HCT116 (cell line): ENCODE measurements at regions not wholly inside any gene's neighbourhood (a gene's known extent, or its start where the extent isn't known, plus 50 kb on each side); places are given as distances from the start of the nearest gene placed in this dataset.

ENCODE experiments used
- EGR1 ChIP-seq: IDR thresholded peaks from 2 replicates; pipeline ENCODE4 v1.6.1; 2012; ENCODE audit warnings: low read depth
- TF ChIP-seq, protein P1 (sequence below), 3 experiments: fragments of 200-600 bp in 1 of 3; sonication (generic) in 1 of 3; IDR thresholded peaks in 2 of 3; conservative IDR thresholded peaks in 1 of 3; 2 replicates each; pipeline ENCODE4 v1.5.1; 2012 to 2017; ENCODE audit warnings: low read depth in 2 of 3, low read length in 2 of 3, antibody characterized with exemption in 1 of 3, borderline replicate concordance in 1 of 3, control low read depth in 1 of 3, mild to moderate bottlenecking in 1 of 3, mixed read lengths in 1 of 3, mixed run types in 1 of 3, moderate library complexity in 1 of 3; ENCODE audit not compliant: insufficient read depth in 1 of 3

DNA sequence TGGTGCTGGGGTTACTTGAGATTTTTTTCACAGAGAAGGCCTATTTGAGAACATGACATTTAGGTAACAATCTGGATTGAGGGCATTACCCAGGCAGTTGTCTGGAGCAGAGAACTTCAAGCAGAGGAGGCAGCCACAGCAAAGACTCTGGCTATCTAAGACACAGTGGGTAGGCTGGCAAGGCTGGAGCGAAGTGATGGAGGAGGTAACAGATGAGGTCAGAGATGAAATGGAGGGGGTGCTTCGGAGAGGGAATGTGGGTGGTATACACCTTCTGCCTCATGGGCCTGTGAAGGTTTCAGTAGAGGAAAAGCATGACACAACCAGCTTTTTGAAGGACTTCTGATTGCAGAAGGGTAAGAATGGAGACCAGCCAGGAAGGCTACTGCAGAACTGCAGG, 65.9 kb downstream of the TMEM174 start:
- no peak for TF ChIP-seq EGR1
- TF ChIP-seq, protein P1, sequence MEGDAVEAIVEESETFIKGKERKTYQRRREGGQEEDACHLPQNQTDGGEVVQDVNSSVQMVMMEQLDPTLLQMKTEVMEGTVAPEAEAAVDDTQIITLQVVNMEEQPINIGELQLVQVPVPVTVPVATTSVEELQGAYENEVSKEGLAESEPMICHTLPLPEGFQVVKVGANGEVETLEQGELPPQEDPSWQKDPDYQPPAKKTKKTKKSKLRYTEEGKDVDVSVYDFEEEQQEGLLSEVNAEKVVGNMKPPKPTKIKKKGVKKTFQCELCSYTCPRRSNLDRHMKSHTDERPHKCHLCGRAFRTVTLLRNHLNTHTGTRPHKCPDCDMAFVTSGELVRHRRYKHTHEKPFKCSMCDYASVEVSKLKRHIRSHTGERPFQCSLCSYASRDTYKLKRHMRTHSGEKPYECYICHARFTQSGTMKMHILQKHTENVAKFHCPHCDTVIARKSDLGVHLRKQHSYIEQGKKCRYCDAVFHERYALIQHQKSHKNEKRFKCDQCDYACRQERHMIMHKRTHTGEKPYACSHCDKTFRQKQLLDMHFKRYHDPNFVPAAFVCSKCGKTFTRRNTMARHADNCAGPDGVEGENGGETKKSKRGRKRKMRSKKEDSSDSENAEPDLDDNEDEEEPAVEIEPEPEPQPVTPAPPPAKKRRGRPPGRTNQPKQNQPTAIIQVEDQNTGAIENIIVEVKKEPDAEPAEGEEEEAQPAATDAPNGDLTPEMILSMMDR (IDR thresholded peaks at IDR 0.05 in 2 of 3, conservative IDR thresholded peaks at IDR 0.05 in 1 of 3; ENCODE audit: borderline replicate concordance in 1 of 3, insufficient read depth in 1 of 3, low read depth in 2 of 3, low read length in 2 of 3), result no peak
